Adrenal gland (tissue), 5 donors: ENCODE measurements at regions not wholly inside any gene's neighbourhood (a gene's known extent, or its start where the extent isn't known, plus 50 kb on each side); places are given as distances from the start of the nearest gene placed in this dataset.
"Not testable (repeated sequence)": the region's sequence is repeated elsewhere in the genome, so short reads cannot be mapped to it uniquely, and the experiment has no call there.

Experiments used
- CTCF ChIP-seq, 6 experiments: fragments of 450-650 bp in 4 of 6; fragments of 200-600 bp in 2 of 6; sonication (generic) in 1 of 6; IDR thresholded peaks; 1 replicate in 5 of 6; 2 replicates in 1 of 6; pipeline versions ENCODE4 v1.5.1 to v1.8.0; 2016 to 2021; ENCODE audit warnings: antibody characterized with exemption in 6 of 6, mild to moderate bottlenecking in 2 of 6, moderate library complexity in 1 of 6
- POLR2A ChIP-seq, 2 donors: fragments of 450-650 bp; IDR thresholded peaks; one replicate each; pipeline ENCODE4 v1.6.1; 2017; ENCODE audit warnings: antibody characterized with exemption in 2 of 2, mild to moderate bottlenecking in 2 of 2, moderate library complexity in 1 of 2
- donor health status: DM: no; HTN: no; CAD: no.

GRCh38 chr9:115347776-115348175 is 229.8 kb upstream of the TNC start:
- TF ChIP-seq POLR2A, CTCF (IDR thresholded peaks at IDR 0.05): not testable (repeated sequence)
